ENCODE measurements at regions not wholly inside any gene's neighbourhood (a gene's known extent, or its start where the extent isn't known, plus 50 kb on each side); places are given as distances from the start of the nearest gene placed in this dataset.

DNA sequence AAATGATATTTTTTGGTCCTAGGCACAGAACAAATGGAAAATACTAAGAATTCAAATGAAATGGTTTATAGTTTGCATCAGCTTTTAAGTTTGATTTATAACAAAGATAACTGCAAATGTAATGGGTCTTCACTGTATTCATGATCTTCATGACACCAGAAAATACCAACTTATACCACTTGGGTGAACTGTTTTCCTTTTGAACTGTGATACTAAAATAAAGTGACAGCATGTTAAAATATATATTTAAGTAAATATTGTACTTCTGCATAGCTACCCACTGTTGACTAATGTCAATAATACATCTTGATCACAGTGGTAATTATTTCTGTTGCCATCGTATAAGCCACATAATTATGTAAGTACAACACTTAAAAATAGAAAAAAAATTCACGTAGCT lies 442.0 kb upstream of the ANKRD30A start:
- no peak for DNase-seq

DNA sequence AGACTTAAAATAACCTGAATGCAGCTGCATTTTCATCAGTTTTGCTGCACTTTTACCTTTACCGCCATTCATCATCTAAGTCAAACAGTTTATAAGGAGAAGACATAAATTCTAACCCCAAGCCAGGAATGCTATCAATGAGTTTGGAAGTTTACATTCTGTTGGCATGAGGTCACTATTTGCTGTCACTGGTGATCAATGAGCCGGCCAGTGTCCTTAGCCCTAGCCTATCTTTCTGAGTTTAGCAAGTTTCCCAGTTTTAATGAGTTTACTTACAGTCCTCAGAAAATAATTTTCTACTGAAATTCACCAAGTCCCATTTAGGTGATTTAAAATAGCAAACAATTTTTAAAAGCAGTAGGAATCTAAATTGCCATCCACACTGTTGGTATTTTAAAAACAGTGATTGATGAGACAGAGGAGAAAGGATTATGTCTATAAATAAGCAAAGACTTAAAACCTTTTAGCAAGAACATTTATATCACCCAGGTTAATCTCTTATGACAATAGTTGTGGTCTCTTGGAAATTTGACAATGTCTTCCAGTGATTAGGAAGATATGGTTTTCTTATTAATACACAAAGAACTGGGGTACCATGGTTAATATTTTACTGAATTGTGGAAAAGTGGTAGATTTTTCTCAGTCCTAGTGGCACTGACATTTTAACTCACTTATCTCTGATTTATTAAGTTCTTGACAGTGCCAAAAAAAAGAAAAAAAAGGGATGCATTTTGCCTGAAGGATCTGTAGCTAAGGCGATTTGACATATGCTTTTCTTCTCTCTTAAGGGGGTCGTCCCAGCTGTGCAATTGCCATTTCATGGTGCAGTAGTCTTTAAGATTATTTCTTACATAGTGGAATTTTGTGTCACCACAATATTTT lies 443.4 kb upstream of the ANKRD30A start:
- DNase-seq = no peak

DNA sequence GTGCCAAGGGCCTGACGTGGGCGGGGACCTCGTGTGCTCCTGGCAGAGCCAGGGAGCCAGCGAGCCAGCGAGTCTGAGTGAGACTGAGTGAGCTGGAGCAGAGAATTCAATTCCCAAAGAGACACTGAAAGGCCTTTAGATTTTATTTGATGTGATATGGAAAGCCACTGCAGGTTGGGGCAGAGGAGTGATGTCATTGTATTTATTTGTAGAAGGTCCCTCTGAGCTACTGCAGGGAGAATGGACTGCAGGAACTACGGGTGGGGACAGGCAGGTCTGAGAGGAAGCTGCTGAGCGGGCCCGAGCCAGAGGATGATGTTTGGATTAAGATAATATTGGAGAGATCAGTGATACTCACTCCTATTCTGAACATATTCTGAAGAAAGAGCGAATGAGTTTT lies 445.8 kb upstream of the ANKRD30A start:
- DNase-seq = no peak

DNA sequence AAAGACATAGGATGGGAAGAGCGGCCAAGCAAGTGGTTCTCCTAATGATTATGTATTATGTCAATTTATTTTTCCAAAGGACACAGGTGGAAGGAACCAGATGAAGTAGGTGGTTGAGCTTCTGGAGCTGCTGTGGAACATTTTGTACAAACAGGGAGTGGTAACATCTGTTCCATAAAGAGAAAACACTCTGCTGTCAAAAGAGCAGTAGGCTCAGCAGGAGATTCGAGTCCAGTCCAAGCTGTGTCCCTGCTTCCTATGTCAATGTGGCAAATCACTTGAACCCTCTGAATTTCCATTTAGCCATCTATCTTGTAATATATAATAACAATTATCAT lies 448.0 kb upstream of the ANKRD30A start:
- no peak for DNase-seq

DNA sequence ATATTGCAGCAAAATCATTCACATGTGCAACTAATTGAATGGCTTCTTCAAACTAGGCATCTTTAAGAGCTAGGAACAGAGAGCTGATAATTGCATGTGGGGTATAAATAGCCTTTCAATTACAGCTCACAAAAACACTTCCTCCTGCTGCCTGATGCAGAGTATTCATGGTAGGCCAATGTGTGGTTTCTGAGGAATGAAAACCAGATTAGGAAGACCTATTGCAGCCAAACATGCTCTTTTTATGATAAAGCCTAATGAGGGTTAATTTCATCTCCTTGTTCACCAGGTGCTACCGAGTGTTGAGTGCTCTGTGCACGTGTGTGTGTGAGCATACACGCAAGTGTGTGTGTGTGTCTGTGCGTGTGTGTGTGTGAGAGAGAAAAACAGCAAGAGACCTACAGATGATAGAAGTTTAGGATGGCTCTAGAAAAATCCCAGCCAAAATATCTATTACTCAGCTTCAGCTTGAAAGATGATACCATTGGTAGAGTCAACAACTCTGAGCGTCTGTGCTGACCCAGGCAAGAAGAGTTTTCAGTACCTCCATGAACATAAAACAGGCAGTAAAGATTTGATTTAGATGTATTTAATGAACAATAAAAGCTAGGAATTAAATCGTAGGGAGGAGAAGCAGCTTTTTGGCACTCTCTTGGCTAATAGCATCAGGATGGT lies 448.5 kb upstream of the ANKRD30A start:
- no peak for DNase-seq

DNA sequence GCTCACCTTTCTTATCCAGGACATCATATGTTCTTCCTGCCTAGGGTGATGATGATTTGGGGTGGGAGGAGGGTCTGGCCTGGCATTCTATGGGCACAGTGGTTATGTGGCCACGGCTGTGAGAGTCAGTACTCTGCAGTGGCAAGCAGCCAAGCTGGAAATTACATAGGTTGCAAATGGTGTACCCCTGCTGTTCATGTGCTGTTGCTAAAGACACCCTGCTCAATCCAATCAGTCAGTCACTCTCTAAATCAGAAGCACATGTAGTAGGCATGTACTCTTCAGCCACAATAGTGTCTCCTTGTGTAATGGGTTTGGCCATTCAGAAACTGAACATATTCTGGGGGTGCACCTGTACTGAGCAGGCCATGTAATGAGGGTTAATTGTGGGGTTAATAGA lies 449.1 kb upstream of the ANKRD30A start:
- no peak for DNase-seq

DNA sequence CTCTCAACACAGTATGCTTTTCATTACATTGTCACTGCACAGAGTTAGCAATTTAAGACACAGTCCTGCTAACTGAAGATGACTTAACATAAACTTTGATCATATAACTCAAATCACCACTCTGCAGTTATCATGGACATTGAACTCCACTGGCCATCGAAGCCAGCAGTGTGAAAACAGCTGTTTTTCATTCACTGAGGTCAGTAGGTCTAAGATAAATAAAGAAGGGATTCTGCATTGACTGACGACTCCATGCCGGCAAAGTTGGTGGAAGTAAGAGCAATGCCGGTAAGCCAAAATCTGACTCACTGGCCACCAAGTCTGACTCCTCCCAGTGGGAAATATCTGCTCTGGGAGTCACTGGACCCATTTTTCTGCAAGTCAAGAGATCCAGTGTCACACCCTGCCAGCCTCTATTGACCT lies 449.9 kb upstream of the ANKRD30A start:
- no peak for DNase-seq

DNA sequence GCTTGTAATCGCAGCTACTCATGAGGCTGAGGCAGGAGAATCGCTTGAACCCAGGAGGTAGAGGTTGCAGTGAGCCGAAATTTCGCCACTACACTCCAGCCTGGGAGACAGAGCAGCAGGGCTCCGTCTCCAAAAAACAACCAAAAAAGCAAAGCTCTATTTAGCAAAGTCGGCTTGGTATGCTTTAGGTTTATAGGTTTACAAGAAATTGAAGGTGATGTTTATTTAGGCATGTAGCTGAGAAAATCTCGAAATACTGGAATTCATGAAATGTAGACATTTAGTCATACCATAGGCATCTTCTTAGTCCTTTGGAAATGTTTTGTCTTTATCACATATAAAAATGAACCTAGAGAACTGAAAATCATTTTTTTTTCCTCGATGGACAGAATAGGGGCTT lies 453.8 kb upstream of the ANKRD30A start:
- DNase-seq = no peak

DNA sequence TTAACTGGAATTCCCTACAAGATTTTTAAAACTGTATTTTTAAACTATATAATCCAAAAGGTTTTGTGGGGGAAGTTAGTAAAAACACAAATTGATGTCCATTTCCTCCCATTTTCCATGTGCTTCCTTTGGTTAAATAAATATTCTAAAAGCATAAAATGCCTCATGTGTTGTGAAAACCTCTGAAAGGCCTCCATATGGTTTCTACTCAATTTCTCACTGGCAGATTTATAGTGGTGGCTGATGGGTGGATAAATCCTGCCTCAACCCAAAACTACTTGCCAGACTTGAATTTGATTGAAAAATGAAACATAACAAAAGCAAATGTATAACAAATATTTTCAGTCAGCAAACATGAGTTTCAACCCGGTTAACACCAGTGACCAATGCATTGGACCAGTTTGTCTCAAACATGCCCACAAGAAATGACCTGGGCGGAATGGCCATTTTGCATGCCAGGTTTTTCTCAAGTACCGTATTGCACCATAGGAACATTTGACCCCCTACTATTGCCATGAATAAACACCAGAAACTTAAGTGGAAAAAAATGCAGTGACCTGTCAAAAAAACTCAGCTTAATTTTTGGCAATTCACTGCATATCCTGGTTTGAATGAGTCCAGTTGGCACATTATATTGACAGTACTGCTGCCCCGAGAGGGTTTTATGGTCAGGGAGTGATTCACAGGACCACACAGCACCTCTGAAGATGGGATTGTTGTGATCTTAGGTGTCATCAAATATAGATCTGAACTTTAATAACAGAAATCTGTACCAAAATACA lies 454.6 kb upstream of the ANKRD30A start:
- no peak for DNase-seq

DNA sequence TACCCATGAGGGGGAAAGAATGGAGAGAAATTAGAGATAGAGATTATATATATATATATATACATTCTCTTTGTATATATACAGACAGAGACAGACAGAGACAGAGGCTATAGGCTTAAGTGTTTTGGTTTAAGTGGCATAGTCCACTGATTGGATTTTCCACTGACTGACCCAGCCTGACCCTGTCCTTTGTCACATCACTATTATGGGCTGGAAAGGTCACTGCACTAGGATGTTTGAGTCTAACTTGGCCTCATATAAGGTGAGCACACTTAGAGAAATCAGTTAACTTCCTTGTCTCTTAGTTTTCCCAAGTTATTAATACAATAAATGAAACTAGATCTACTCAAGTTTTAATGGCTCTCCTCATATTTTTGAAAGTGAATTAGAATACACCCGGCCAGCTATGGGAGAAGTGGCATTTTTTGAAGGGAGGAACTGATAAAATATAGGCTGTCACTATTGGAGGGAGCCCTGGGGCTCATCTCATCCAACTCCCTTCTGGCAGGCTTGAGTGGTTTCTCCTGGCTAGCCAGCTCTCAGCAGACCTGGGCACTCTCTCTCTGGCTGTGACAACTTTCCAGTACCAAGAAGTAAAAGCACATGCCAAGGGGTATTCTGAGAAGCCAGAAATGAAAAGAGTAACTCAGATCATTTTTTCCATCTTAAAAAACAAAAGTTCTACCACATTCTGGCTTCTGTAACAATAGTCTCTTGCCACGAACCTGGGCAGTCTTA lies 455.6 kb upstream of the ANKRD30A start:
- DNase-seq = no peak

DNA sequence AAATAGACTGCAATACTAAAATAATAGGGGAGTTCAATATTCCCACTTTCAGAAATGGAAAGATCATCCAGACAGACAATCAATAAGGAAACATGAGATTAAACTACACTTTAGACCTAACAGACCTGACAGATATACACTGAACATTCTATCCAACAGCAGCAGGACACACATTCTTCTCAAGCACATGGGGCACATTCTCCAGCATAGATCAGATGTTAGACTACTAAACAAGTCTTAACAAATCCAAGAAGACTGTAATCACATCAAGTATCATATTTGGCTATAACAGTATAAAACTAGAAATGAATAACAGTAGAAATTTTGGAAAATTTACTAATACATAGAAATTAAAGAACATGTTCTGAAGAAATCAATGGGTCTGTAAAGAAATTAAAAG lies 458.9 kb upstream of the ANKRD30A start:
- no peak for DNase-seq

DNA sequence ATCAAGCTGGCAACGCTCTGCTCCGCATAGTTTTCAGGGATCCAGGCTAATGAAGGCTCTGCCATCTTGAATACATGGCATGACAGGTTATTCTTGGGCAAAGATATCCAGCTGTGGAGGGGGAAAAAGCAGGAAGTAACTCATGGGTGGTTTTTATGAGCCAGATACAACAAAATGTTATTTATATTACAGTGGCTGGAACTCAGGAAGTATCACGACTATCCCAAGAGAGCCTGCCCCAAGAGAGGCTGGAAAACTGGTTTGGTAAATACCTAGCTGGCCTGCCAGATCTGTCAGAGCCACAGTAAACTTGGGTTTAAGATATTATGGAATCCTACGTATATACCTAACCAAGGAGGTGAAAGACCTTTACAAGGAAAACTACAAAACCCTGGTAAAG lies 462.8 kb upstream of the ANKRD30A start:
- DNase-seq = no peak

DNA sequence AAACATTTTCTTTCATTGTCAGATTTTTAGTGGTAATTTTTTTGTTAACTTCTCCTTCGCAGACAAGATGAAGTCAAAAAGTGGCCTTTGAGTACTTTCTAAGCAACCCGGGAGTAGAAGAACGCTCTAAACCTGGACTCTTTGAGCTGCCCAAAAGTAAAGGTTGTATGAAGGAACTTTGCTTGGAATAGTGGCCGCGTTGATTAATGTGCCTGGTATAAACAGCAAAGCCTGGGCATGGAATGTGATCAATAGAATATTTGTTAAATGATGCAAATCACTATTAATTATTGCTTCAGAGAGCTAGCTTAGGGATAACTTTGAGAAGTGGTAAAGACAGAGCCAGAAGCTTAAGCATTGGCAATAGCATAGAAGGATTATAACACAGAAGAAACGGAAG lies 475.1 kb upstream of the ANKRD30A start:
- no peak for DNase-seq

DNA sequence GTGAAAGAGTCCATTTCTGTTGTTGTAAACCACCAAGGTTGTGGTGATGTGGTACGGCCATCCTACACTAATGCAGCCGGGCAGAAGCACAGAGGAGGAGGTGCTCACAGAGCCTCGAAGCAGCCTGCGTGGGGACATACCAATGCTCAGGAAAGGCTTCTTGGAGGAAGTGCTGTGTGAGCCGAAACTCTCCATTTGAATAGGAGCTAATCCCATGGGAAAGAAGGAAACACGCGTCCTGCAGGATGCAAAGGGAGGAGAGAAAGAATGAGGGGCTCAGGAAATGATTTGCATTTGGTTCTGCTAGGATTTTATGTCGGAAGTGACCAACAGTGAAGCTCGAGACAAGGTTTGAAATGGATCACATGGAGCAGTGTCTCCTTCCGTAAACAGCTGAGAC lies 477.9 kb upstream of the ANKRD30A start:
- DNase-seq = no peak

DNA sequence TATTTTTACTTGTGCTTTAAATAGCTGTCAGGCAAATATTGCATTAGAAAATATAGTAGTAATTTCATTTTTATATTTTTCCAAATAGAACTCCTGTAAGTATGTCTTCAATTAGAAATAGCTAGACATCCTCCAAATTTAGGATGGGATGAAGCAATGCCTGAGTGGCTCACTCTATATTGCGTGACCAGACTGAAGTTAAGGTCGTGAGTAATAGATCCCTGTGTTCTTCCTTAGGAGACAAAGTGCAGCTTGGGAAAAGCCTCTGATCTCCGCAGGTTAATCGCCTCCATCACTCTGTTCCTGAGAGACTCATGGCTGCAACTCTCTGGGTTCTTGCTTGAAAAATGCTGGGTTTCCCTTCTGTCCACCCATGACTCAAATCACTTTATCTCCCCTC lies 484.8 kb upstream of the ANKRD30A start:
- DNase-seq = no peak

DNA sequence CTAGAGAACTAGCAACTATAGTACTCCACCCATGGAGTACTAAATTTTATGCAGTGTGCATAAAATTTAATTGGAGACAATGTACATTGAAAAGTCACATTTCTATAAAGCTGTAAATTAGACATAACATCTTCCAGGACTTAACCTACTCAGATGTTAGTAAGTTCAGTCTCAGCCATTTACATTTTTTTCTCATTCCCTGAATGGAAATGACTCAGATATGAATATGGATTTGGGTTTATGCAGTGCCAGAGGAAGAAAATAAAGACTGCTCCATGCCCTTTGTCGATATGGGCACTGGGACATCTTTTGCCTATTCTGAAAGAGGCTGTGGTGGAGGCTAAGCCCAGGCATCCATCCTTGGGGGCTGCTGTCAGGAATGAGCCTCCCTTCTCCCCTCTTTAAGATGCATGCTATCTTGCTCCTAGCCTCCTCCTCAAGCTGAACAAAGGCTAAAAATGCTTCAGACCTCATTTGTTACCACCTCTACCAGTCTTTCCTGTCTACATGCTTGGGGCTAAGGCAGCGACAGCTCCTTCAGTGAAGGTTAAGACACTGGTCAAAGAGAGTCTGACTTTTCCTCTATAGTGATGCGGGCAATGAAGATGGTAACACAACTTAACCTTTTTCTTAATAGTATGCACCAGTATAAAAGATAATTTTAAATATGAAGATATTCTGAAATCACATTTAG lies 486.8 kb upstream of the ANKRD30A start:
- no peak for DNase-seq

DNA sequence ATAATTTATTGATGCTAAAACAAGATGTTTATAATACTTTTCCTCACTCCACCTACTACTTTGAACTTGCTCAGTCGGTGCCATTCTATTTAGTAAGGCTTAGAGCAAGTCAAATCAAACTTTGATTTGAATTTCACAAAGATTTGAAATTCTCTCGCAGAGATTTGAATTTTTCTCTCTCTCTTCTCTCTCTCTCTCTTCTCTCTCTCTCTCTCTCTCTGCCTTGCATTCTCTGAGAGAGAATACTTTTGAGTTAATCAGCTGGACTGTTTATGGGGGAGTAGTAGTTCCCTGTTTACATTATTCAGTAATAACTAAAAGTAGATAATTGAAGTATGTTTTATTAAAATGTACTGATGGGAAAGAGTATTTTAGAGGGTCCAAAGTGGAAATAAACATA lies 488.5 kb upstream of the ANKRD30A start:
- no peak for DNase-seq

DNA sequence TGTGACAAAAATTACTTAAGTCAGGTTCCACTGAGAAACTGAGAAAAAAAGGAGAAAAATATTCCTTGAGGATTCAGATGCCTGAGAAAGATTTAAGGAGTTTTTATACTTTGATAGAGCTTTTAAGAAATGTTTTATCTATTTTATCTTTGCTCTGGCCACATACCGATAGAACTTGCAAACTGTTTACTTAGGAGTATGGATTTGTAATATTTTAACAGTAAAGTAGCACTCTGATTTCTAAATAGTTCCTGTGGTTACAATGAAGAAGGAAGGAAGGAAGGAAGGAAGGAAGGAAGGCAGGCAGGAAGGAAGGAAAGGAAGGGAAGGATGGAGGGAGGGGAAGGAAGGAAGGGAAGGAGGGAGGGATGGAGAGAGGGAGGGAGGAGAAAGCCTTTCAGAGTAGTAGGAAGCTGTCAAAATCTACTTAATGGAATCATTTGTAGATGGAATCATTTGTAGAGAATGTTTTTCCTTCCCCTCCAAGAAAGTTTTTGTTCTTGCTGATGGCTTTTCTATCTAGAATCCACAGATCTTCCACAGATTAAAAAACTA lies 489.0 kb upstream of the ANKRD30A start:
- no peak for DNase-seq

DNA sequence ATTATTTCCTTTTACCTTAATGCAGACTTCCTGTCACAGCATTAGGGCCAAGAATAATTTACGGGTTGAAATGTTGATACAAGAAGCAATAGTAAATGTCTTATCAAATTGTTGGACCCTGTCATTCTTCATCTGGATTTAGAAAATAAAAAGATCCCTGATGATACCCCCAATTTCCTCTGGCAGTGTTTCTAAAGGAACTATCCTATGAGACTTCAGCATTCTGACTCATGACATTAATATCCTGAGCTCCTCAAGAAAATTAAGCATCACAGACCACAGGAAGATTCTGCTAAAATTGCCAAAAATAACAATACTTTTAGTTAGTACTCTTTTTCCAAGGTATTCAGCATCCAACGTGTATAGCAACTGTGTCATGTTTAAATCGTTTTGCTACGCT lies 490.5 kb upstream of the ANKRD30A start:
- DNase-seq = no peak

DNA sequence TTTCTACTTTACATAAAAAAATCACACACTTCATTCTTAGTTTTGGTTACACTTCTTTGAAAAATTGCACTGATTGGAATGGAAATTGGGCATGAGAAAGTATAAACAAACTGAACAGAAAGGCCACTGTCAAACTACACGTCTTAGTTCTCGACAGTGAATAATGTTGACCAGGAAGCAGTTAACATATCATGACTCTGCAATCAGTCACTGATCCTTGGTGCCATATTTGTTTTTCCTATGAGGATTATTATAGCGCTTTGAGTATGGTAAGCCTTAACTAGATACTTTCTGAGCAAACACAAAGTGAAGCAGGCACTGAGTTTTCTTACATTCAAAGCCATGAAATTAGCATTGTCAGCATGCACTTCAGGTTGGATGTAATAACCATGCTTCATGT lies 495.1 kb upstream of the ANKRD30A start:
- no peak for DNase-seq

DNA sequence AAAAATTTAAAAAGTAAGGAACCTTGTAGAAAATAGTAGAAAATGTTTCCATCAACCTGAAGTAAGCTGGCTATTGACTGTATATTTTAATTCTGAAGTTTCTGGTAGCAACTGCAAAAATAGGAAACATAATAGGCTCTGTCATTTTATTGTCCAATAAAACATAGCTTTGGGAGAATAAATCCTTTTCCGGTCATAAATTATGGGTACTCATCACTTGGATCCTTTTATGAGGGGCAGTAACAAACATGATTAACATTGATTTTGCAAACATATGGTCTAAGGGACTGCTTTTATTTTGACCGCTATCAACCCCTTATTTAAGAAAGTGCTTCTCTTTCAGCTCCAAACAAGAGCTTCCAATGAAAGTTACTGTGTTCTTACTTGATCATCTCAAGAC lies 495.9 kb upstream of the ANKRD30A start:
- DNase-seq = no peak

DNA sequence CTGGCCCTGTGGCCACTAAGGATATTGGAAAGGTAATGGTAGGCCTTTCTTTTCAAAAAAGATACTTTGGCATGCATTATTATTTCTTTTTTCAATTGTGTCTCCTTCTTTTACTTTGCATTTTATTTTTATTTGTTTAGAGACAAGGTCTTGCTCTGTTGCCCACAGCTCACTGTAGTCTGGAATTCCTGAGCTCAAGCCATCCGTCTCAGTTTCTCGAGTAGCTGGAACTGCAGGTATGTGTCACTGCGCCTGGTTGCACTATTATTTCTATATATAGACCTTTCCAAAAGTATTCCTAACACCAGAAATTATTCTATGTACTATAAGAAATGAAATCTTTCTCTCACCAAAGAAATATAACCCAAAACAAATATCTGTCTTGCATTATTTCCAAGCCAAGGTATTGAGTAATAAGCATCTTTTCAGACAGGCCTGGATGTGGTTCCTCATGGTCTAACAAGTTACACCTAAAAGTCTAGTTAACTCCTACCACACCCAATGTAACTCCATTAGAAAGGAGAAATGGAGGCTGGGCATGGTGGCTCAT lies 500.8 kb upstream of the ANKRD30A start:
- no peak for DNase-seq

All from OCI-M1 (cell line).